Thyroid gland (tissue), 4 donors: ENCODE measurements at regions not wholly inside any gene's neighbourhood (a gene's known extent, or its start where the extent isn't known, plus 50 kb on each side); places are given as distances from the start of the nearest gene placed in this dataset.

Experiments used
- DNase-seq, 2 donors: peaks; one replicate each; pipeline ENCODE4 v3.0.0-alpha.2; 2019
- H3K27ac ChIP-seq, 3 donors: fragments of 200-600 bp; sonication (generic); 1 replicate in 2 of 3; 2 replicates in 1 of 3; pipeline ENCODE4 v1.5.1; 2016 to 2019; ENCODE audit warnings: mild to moderate bottlenecking in 1 of 3, moderate library complexity in 1 of 3
- H3K27me3 ChIP-seq: fragments of 200-600 bp; sonication (generic); one replicate; pipeline ENCODE4 v1.5.1; 2019
- H3K36me3 ChIP-seq, 2 donors: fragments of 200-600 bp; sonication (generic); one replicate each; pipeline ENCODE4 v1.5.1; 2016 to 2019
- H3K4me1 ChIP-seq, 2 donors: fragments of 200-600 bp; sonication (generic); one replicate each; pipeline ENCODE4 v1.5.1; 2017 to 2019
- H3K4me3 ChIP-seq, 3 donors: fragments of 200-600 bp; sonication (generic); replicated peaks in 1 of 3; 1 replicate in 2 of 3; 2 replicates in 1 of 3; pipeline ENCODE4 v1.5.1; 2016; ENCODE audit warnings: mild to moderate bottlenecking in 1 of 3
- H3K9me3 ChIP-seq: fragments of 200-600 bp; sonication (generic); one replicate; pipeline ENCODE4 v1.5.1; 2017
- CTCF ChIP-seq, 6 experiments: fragments of 200-600 bp in 3 of 6; fragments of 450-650 bp in 3 of 6; sonication (generic) in 3 of 6; IDR thresholded peaks; one replicate each; pipeline ENCODE4 v1.5.1; 2016 to 2019; ENCODE audit warnings: antibody characterized with exemption in 6 of 6, mild to moderate bottlenecking in 2 of 6, inconsistent platforms in 1 of 6, moderate library complexity in 1 of 6
- POLR2A ChIP-seq, 2 donors: fragments of 450-650 bp; IDR thresholded peaks; one replicate each; pipeline ENCODE4 v1.6.1; 2017; ENCODE audit warnings: antibody characterized with exemption in 2 of 2, mild to moderate bottlenecking in 2 of 2, moderate library complexity in 1 of 2
- WGBS, 2 donors: methylation state at CpG; one replicate each; pipeline ENCODE4 v1.1.5; 2017; 5-methylcytosine and 5-hydroxymethylcytosine counted together
- intact Hi-C: fragments of 100-400 bp; cut with DNase I; formaldehyde crosslinking; loops from one replicate; pipeline ENCODE4 v1.15.1; 2023

GRCh38 chr4:156692016-156692415 is 279.6 kb downstream of the PDGFC start:
- intact Hi-C loops: no loop called here
- WGBS, 2 donors: 87 to 88% methylated on average over 1 of the region's 1 CpG
- Histone ChIP-seq H3K4me3 (no peak overlapping the region), H3K27me3 (no peaks in the 10 kb centered on the region), H3K27ac (no peak overlapping the region), H3K9me3 (no peaks in the 10 kb centered on the region), H3K36me3 (no peaks in the 10 kb centered on the region), H3K4me1 (no peaks in the 10 kb centered on the region)
- TF ChIP-seq POLR2A (IDR thresholded peaks at IDR 0.05) (no peak), CTCF (IDR thresholded peaks at IDR 0.05) (no peak)
- DNase-seq: no peak

- WGBS, 2 donors: 93 to 96% methylated on average over 2 of the region's 2 CpGs
- no peak overlapping the region for H3K4me3 ChIP-seq
- no peak for TF ChIP-seq POLR2A (IDR thresholded peaks at IDR 0.05)
- TF ChIP-seq CTCF (IDR thresholded peaks at IDR 0.05): no peak
- no peaks in the 10 kb centered on the region for H3K9me3 ChIP-seq
- H3K27me3 ChIP-seq: no peaks in the 10 kb centered on the region
- DNase-seq: no peak
- H3K36me3 ChIP-seq: no peaks in the 10 kb centered on the region
- intact Hi-C loops: no loop called here
- H3K4me1 ChIP-seq: no peaks in the 10 kb centered on the region
- H3K27ac ChIP-seq: no peak overlapping the region
Observed at GRCh38 chr4:156690572-156690971, 281.0 kb downstream of the PDGFC start.

GRCh38 chr4:156686120-156686519 is 285.5 kb downstream of the PDGFC start:
- no peak for DNase-seq
- no peak overlapping the region for H3K4me3 ChIP-seq
- no peak for TF ChIP-seq CTCF (IDR thresholded peaks at IDR 0.05)
- TF ChIP-seq POLR2A (IDR thresholded peaks at IDR 0.05): no peak
- no peak overlapping the region for H3K27ac ChIP-seq
- no peaks in the 10 kb centered on the region for H3K4me1 ChIP-seq
- H3K27me3 ChIP-seq: no peaks in the 10 kb centered on the region
- WGBS, 2 donors: 52 to 81% methylated on average over 3 of the region's 3 CpGs
- H3K36me3 ChIP-seq: no peaks in the 10 kb centered on the region
- intact Hi-C loops: no loop called here
- H3K9me3 ChIP-seq: no peaks in the 10 kb centered on the region

GRCh38 chr4:156685308-156685707 is 286.3 kb downstream of the PDGFC start:
- no peaks in the 10 kb centered on the region for H3K9me3 ChIP-seq
- intact Hi-C loops: no loop called here
- no peak overlapping the region for H3K4me3 ChIP-seq
- no peaks in the 10 kb centered on the region for H3K36me3 ChIP-seq
- no peaks in the 10 kb centered on the region for H3K27me3 ChIP-seq
- DNase-seq: no peak
- 89 to 90% methylated on average over 3 of the region's 3 CpGs for WGBS, 2 donors
- TF ChIP-seq CTCF (IDR thresholded peaks at IDR 0.05) (no peak), POLR2A (IDR thresholded peaks at IDR 0.05) (no peak)
- no peak overlapping the region for H3K27ac ChIP-seq
- H3K4me1 ChIP-seq: no peaks in the 10 kb centered on the region

- TF ChIP-seq POLR2A (IDR thresholded peaks at IDR 0.05): no peak
- TF ChIP-seq CTCF (IDR thresholded peaks at IDR 0.05): no peak
- WGBS, 2 donors: 66 to 80% methylated on average over 4 of the region's 4 CpGs
Observed at GRCh38 chr4:156677656-156678055, 293.9 kb downstream of the PDGFC start.

More at GRCh38 chr4:156677656-156678055, 293.9 kb downstream of the PDGFC start:
- no peaks in the 10 kb centered on the region for H3K27me3 ChIP-seq
- no peak overlapping the region for H3K27ac ChIP-seq
- H3K9me3 ChIP-seq: no peaks in the 10 kb centered on the region
- intact Hi-C loops: loop anchor here (5.0 kb wide), 1 partner anchor 200 kb away; no protein-coding TSS in a partner anchor
- no peak for DNase-seq
- no peak overlapping the region for H3K4me3 ChIP-seq
- H3K36me3 ChIP-seq: no peaks in the 10 kb centered on the region
- no peaks in the 10 kb centered on the region for H3K4me1 ChIP-seq
